DND-41 (cell line): ENCODE measurements at regions not wholly inside any gene's neighbourhood (a gene's known extent, or its start where the extent isn't known, plus 50 kb on each side); places are given as distances from the start of the nearest gene placed in this dataset.

Experiments used
- ATAC-seq: fragments of 200-7000 bp; cut with Tn5 transposase; 3 replicates; pipeline ENCODE4 v1.9.1; 2021; ENCODE audit warnings: low read depth; ENCODE audit not compliant: insufficient read depth
- DNase-seq: peaks from one replicate; pipeline ENCODE4 v3.0.0-alpha.2; 2020
- H2AFZ ChIP-seq: 2 replicates; pipeline ENCODE4 v1.6.0; 2012; ENCODE audit warnings: low read depth, low read length
- H3K27ac ChIP-seq: 2 replicates; pipeline ENCODE4 v1.5.1; 2012; ENCODE audit warnings: low read length, inconsistent platforms
- H3K27me3 ChIP-seq: fragments of 200-600 bp; sonication (generic); 2 replicates; pipeline ENCODE4 v1.6.0; 2012; ENCODE audit warnings: low read length, mild to moderate bottlenecking, inconsistent platforms; ENCODE audit not compliant: insufficient read depth, poor library complexity
- H3K36me3 ChIP-seq: 2 replicates; pipeline ENCODE4 v1.5.1; 2012; ENCODE audit warnings: low read length, inconsistent platforms; ENCODE audit not compliant: insufficient read depth
- H3K4me1 ChIP-seq: 2 replicates; pipeline ENCODE4 v1.5.1; 2012; ENCODE audit warnings: mild to moderate bottlenecking, low read length; ENCODE audit not compliant: insufficient read depth
- H3K4me2 ChIP-seq: 2 replicates; pipeline ENCODE4 v1.6.0; 2012; ENCODE audit warnings: mild to moderate bottlenecking, moderate library complexity, low read length, inconsistent platforms; ENCODE audit not compliant: insufficient read depth
- H3K4me3 ChIP-seq, 2 experiments: fragments of 200-600 bp in 1 of 2; shearing (Covaris generic) in 1 of 2; 2 replicates each; pipeline ENCODE4 v1.5.1; 2012 to 2016; ENCODE audit warnings: inconsistent platforms in 2 of 2, low read length in 2 of 2, mild to moderate bottlenecking in 2 of 2, low read depth in 1 of 2, moderate library complexity in 1 of 2
- H3K79me2 ChIP-seq: 2 replicates; pipeline ENCODE4 v1.6.0; 2012; ENCODE audit warnings: low read length, inconsistent platforms; ENCODE audit not compliant: insufficient read depth
- H3K9ac ChIP-seq: 2 replicates; pipeline ENCODE4 v1.6.0; 2012; ENCODE audit warnings: low read depth, mild to moderate bottlenecking, inconsistent platforms, low read length, moderate library complexity
- H3K9me3 ChIP-seq: 2 replicates; pipeline ENCODE4 v1.5.1; 2012; ENCODE audit warnings: low read length, moderate library complexity, mild to moderate bottlenecking, inconsistent platforms; ENCODE audit not compliant: insufficient read depth, severe bottlenecking
- H4K20me1 ChIP-seq: 2 replicates; pipeline ENCODE4 v1.6.0; 2012; ENCODE audit warnings: low read length; ENCODE audit not compliant: insufficient read depth
- CTCF ChIP-seq: IDR thresholded peaks from 2 replicates; pipeline ENCODE4 v1.5.1; 2012; ENCODE audit warnings: borderline replicate concordance, low read length, moderate library complexity, mild to moderate bottlenecking; ENCODE audit not compliant: poor library complexity, severe bottlenecking; ENCODE audit errors: extremely low read depth
- EZH2 ChIP-seq: IDR thresholded peaks from 3 replicates; pipeline ENCODE4 v1.6.1; 2012; ENCODE audit warnings: borderline replicate concordance, low read depth, mild to moderate bottlenecking, moderate library complexity, low read length, inconsistent platforms; ENCODE audit not compliant: severe bottlenecking

- H2AFZ ChIP-seq = no peak overlapping the region
- H3K9me3 ChIP-seq = no peaks in the 10 kb centered on the region
- H3K36me3 ChIP-seq = no peaks in the 10 kb centered on the region
- DNase-seq (no peak), ATAC-seq (no peak)
- no peak overlapping the region for H3K27ac ChIP-seq
- no peak overlapping the region for H3K4me3 ChIP-seq
- no peak overlapping the region for H3K9ac ChIP-seq
- no peaks in the 10 kb centered on the region for H4K20me1 ChIP-seq
- no peak overlapping the region for H3K4me2 ChIP-seq
- H3K4me1 ChIP-seq = no peaks in the 10 kb centered on the region
- TF ChIP-seq EZH2 (no peak), CTCF (no peak)
- no peaks in the 10 kb centered on the region for H3K27me3 ChIP-seq
- no peaks in the 10 kb centered on the region for H3K79me2 ChIP-seq
Measured at GRCh38 chr2:35530615-35531135, 824.9 kb upstream of the CRIM1 start.

DNA sequence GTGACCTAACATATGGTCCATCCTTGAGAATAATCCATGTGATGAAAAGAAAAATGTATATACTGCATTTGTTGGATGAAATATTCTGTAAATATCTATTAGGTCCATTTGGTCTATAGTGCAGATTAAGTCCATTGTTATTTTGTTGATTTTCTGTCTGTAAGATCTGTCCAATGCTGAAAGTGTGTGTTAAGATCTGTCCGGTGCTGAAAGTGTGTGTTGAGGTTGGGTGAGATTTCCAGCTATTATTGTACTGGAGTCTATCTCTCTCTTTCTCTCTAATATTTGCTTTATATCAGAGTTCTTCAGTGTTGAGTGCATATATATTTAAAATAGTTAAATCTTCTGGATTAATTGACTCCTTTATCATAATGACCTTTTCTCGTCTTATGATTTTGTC is 828.8 kb upstream of the CRIM1 start:
- ATAC-seq = no peak
- Histone ChIP-seq H4K20me1 (no peaks in the 10 kb centered on the region), H3K9ac (no peak overlapping the region), H3K27ac (no peak overlapping the region), H2AFZ (no peak overlapping the region), H3K4me2 (no peak overlapping the region), H3K36me3 (no peaks in the 10 kb centered on the region), H3K27me3 (no peaks in the 10 kb centered on the region), H3K4me3 (no peak overlapping the region), H3K79me2 (no peaks in the 10 kb centered on the region), H3K9me3 (no peaks in the 10 kb centered on the region), H3K4me1 (no peaks in the 10 kb centered on the region)
- DNase-seq = no peak
- no peak for TF ChIP-seq EZH2
- no peak for TF ChIP-seq CTCF

DNA sequence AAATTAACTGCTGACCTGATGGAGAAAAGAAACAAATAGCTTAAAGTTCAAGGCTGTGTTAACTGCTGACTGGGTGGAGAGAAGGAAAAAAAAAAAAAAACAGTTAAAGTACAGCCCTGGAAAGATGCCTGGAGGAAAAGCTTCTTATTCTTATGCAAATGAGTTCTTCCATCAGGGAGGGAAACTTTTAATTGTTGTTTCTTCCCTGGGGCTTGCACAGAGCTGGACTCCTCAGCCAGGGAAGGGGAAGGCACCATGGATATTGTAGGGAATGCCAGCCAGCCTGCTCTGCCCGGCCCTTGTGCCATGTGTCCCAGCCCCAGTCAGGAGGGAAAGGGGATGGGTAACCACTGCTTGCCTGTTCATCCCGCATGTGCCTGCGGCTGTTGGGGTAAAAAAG is 833.1 kb upstream of the CRIM1 start:
- Histone ChIP-seq H3K27ac (no peak overlapping the region), H3K4me1 (no peaks in the 10 kb centered on the region), H3K9me3 (no peaks in the 10 kb centered on the region), H3K27me3 (no peaks in the 10 kb centered on the region), H3K4me2 (no peak overlapping the region), H3K4me3 (no peak overlapping the region), H3K9ac (no peak overlapping the region), H3K79me2 (no peaks in the 10 kb centered on the region), H2AFZ (no peak overlapping the region), H4K20me1 (no peaks in the 10 kb centered on the region), H3K36me3 (no peaks in the 10 kb centered on the region)
- TF ChIP-seq EZH2 (no peak), CTCF (no peak)
- ATAC-seq (no peak), DNase-seq (no peak)

GRCh38 chr2:35510636-35511035 is 844.9 kb upstream of the CRIM1 start:
- Histone ChIP-seq H4K20me1 (no peaks in the 10 kb centered on the region), H2AFZ (no peak overlapping the region), H3K79me2 (no peaks in the 10 kb centered on the region), H3K36me3 (no peaks in the 10 kb centered on the region), H3K9me3 (no peaks in the 10 kb centered on the region), H3K4me1 (no peaks in the 10 kb centered on the region), H3K27ac (no peak overlapping the region), H3K9ac (no peak overlapping the region), H3K27me3 (no peaks in the 10 kb centered on the region), H3K4me2 (no peak overlapping the region), H3K4me3 (no peak overlapping the region)
- DNase-seq (no peak), ATAC-seq (no peak)
- TF ChIP-seq EZH2 (no peak), CTCF (no peak)
